ENCODE measurements at regions not wholly inside any gene's neighbourhood (a gene's known extent, or its start where the extent isn't known, plus 50 kb on each side); places are given as distances from the start of the nearest gene placed in this dataset.

GRCh38 chr4:89598602-89599001 is 238.4 kb downstream of the SNCA start:
- DNase-seq = no peak

GRCh38 chr4:89595125-89595789 is 241.7 kb downstream of the SNCA start:
- DNase-seq = no peak

GRCh38 chr4:89590128-89590527 is 246.8 kb downstream of the SNCA start:
- no peak for DNase-seq

- DNase-seq = no peak
Observed at GRCh38 chr4:89588421-89588820, 248.5 kb downstream of the SNCA start.

- DNase-seq = no peak
Observed at GRCh38 chr4:89587364-89587763, 249.6 kb downstream of the SNCA start.

- DNase-seq = no peak
Observed at GRCh38 chr4:89586864-89587263, 250.1 kb downstream of the SNCA start.

GRCh38 chr4:89586318-89586717 is 250.6 kb downstream of the SNCA start:
- no peak for DNase-seq

GRCh38 chr4:89582756-89583505 is 254.0 kb downstream of the SNCA start:
- DNase-seq = no peak

- no peak for DNase-seq
Observed at GRCh38 chr4:89579771-89580170, 257.2 kb downstream of the SNCA start.

GRCh38 chr4:89576246-89576645 is 260.7 kb downstream of the SNCA start:
- no peak for DNase-seq

GRCh38 chr4:89575840-89576239 is 261.1 kb downstream of the SNCA start:
- DNase-seq = no peak

GRCh38 chr4:89574176-89574575 is 262.8 kb downstream of the SNCA start:
- no peak for DNase-seq

- no peak for DNase-seq
Observed at GRCh38 chr4:89573656-89574055, 263.3 kb downstream of the SNCA start.

GRCh38 chr4:89572224-89572858 is 264.6 kb downstream of the SNCA start:
- DNase-seq = no peak

- no peak for DNase-seq
Observed at GRCh38 chr4:89570931-89571330, 263.3 kb upstream of the GPRIN3 start.

GRCh38 chr4:89567936-89568335 is 260.3 kb upstream of the GPRIN3 start:
- DNase-seq = no peak

GRCh38 chr4:89563431-89563830 is 255.8 kb upstream of the GPRIN3 start:
- DNase-seq = no peak

- DNase-seq = no peak
Observed at GRCh38 chr4:89562746-89563145, 255.1 kb upstream of the GPRIN3 start.

- DNase-seq = no peak
Observed at GRCh38 chr4:89561048-89561447, 253.4 kb upstream of the GPRIN3 start.

- no peak for DNase-seq
Observed at GRCh38 chr4:89558147-89558546, 250.5 kb upstream of the GPRIN3 start.

GRCh38 chr4:89556601-89557305 is 249.2 kb upstream of the GPRIN3 start:
- no peak for DNase-seq

- no peak for DNase-seq
Observed at GRCh38 chr4:89551191-89551590, 243.6 kb upstream of the GPRIN3 start.

- DNase-seq = no peak
Observed at GRCh38 chr4:89549907-89550306, 242.3 kb upstream of the GPRIN3 start.

- no peak for DNase-seq
Observed at GRCh38 chr4:89545315-89545714, 237.7 kb upstream of the GPRIN3 start.

Data from right hindlimb (tissue), 1 donor.